ENCODE measurements at regions not wholly inside any gene's neighbourhood (a gene's known extent, or its start where the extent isn't known, plus 50 kb on each side); places are given as distances from the start of the nearest gene placed in this dataset.

GRCh38 chr6:100276311-100277057 lies 188.2 kb downstream of the SIM1 start:
- TF ChIP-seq SRF (IDR thresholded peaks at IDR 0.05; ENCODE audit: low read depth in 2 of 2, low read length in 2 of 2), result no peak
- no peak for TF ChIP-seq CBFB (IDR thresholded peaks at IDR 0.05; ENCODE audit: low read depth)
- TF ChIP-seq POLR2AphosphoS5 (IDR thresholded peaks at IDR 0.05; ENCODE audit: low read length), result no peak
- no peak for TF ChIP-seq CTCF (IDR thresholded peaks at IDR 0.05 in 2 of 3, conservative IDR thresholded peaks at IDR 0.05 in 1 of 3; ENCODE audit: control insufficient read depth in 2 of 3, extremely low read depth in 1 of 3, insufficient read depth in 1 of 3, low read depth in 3 of 3, low read length in 3 of 3)
- TF ChIP-seq RAD21 (IDR thresholded peaks at IDR 0.05; ENCODE audit: insufficient read depth, low read depth, low read length), result no peak
- no peak for TF ChIP-seq ETV6 (conservative IDR thresholded peaks at IDR 0.05 in 1 of 2, IDR thresholded peaks at IDR 0.05 in 1 of 2; ENCODE audit: borderline replicate concordance in 1 of 2, low read depth in 1 of 2)
- no peak for TF ChIP-seq TCF12 (IDR thresholded peaks at IDR 0.05; ENCODE audit: low read depth, low read length)

Measured in GM12878 (cell line).